ENCODE measurements at regions not wholly inside any gene's neighbourhood (a gene's known extent, or its start where the extent isn't known, plus 50 kb on each side); places are given as distances from the start of the nearest gene placed in this dataset.

GRCh38 chr5:82813861-82814260, 263.3 kb downstream of the TMEM167A start:
- no peak for TF ChIP-seq CTCF (conservative IDR thresholded peaks at IDR 0.05; ENCODE audit: low read depth)
- POLR2A ChIA-PET (ENCODE audit: low non-redundant PET): no interaction called here
- no peak overlapping the region for H3K27ac ChIP-seq
- CTCF ChIA-PET: interaction anchor here (1.4 kb wide), 1 partner anchor 21 kb away, joined by 6 read pairs; no protein-coding TSS in a partner anchor
- DNase-seq (ENCODE audit: low spot score): no peak

- ChIA-PET CTCF (interaction anchor here (0.6 to 1.4 kb wide), 2 partner anchors 20 to 1323 kb away, joined by 3 to 6 read pairs; no protein-coding TSS in a partner anchor), POLR2A (ENCODE audit: low non-redundant PET) (no interaction called here)
- no peak for TF ChIP-seq CTCF (conservative IDR thresholded peaks at IDR 0.05; ENCODE audit: low read depth)
- no peak for DNase-seq (ENCODE audit: low spot score)
- H3K27ac ChIP-seq: no peak overlapping the region
These were observed 264.6 kb downstream of the TMEM167A start for GRCh38 chr5:82812575-82812974.

GRCh38 chr5:82811490-82811889, 265.7 kb downstream of the TMEM167A start:
- no peak for TF ChIP-seq CTCF (conservative IDR thresholded peaks at IDR 0.05; ENCODE audit: low read depth)
- DNase-seq (ENCODE audit: low spot score): no peak
- H3K27ac ChIP-seq: no peak overlapping the region
- ChIA-PET POLR2A (ENCODE audit: low non-redundant PET) (no interaction called here), CTCF (no interaction called here)

- DNase-seq (ENCODE audit: low spot score): no peak
- ChIA-PET CTCF (interaction anchor here (0.5 to 1.4 kb wide), 2 partner anchors 11 to 572 kb away, joined by 3 to 4 read pairs; no protein-coding TSS in a partner anchor), POLR2A (ENCODE audit: low non-redundant PET) (no interaction called here)
- TF ChIP-seq CTCF (conservative IDR thresholded peaks at IDR 0.05; ENCODE audit: low read depth): no peak
- no peak overlapping the region for H3K27ac ChIP-seq
These were observed 267.6 kb downstream of the TMEM167A start for GRCh38 chr5:82809420-82810143.

GRCh38 chr5:82808960-82809359, 268.2 kb downstream of the TMEM167A start:
- DNase-seq (ENCODE audit: low spot score): no peak
- ChIA-PET POLR2A (ENCODE audit: low non-redundant PET) (no interaction called here), CTCF (interaction anchor here (1.4 kb wide), 1 partner anchor 10 kb away, joined by 4 read pairs; no protein-coding TSS in a partner anchor)
- H3K27ac ChIP-seq: no peak overlapping the region
- no peak for TF ChIP-seq CTCF (conservative IDR thresholded peaks at IDR 0.05; ENCODE audit: low read depth)

GRCh38 chr5:82807021-82807420, 270.2 kb downstream of the TMEM167A start:
- ChIA-PET POLR2A (ENCODE audit: low non-redundant PET) (no interaction called here), CTCF (no interaction called here)
- no peak overlapping the region for H3K27ac ChIP-seq
- TF ChIP-seq CTCF (conservative IDR thresholded peaks at IDR 0.05; ENCODE audit: low read depth): no peak
- DNase-seq (ENCODE audit: low spot score): no peak
